GM19372 (cell line): ENCODE measurements at regions not wholly inside any gene's neighbourhood (a gene's known extent, or its start where the extent isn't known, plus 50 kb on each side); places are given as distances from the start of the nearest gene placed in this dataset.

Experiments used
- ATAC-seq: cut with Tn5 transposase; IDR thresholded peaks from one replicate; pipeline ENCODE4 v1.9.1; 2021; ENCODE audit warnings: mild to moderate bottlenecking, low read depth, moderate library complexity; ENCODE audit not compliant: unreplicated experiment

- ATAC-seq, result no peak
These were observed 147.8 kb upstream of the CPSF6 start for GRCh38 chr12:69091442-69092017.

GRCh38 chr12:69092137-69092536 is 147.2 kb upstream of the CPSF6 start:
- no peak for ATAC-seq

DNA sequence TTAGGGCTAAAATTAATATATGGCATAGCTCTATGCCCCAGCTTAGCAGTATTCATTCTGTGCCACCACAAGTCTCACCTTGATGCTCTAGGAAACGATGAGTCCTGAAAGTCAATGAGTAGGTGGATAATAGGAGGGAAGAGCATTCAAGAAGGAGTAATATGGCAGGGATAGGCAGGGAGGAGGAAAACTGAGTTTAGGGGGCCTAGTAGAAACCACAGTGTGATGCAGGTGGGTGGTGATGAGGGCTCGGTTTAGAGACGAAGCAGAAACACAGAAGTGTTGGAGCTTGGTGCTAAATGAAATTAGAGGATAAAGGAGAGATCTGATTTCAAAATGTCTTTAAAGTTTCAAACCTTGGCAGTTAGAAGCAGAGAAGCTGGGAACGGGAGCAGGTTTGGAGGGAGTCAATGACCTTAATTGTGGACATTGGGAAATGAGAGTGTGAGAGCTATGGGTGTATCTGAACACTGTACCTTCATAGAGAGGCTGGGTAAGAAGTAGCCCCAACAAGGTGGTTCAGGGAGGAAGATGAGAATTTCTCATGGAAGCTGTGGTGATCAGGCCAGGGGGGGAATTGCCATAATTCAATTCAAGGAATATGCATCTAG is 144.7 kb upstream of the CPSF6 start:
- no peak for ATAC-seq

- no peak for ATAC-seq
These were observed 143.4 kb upstream of the CPSF6 start for GRCh38 chr12:69095765-69096477.

DNA sequence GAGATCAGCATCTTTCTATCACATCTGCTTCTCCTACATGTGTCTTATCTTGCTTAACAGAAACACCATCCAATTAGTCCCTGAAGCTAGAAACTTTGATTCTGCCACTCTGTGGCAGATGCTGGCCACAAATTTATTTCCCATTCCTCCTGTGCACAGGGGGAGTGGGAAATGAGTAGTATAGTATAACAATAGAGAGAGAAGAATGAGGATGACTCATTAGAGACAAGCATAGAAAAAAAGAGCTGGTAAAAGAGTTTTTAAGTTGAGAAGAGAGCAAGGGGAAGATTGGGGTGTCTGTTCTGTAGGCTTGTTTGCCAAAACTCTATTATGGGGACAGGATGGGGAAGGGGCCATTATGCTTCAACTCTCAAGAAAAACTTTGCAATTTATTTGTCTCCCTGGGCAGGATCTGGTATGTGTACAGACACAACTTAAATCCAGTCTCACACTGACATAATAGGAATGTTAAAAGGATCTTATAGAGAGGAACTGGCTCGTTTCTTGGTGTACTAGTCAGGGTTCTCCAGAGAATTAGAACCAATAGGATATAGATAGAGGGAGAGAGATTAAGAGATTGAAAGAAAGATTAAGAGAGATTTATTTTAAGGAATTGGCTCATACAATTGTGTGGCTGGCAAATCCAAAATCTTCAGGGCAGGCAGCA is 142.6 kb upstream of the CPSF6 start:
- ATAC-seq, result no peak

- ATAC-seq, result no peak
These were observed 141.6 kb upstream of the CPSF6 start for GRCh38 chr12:69097619-69098368.

- ATAC-seq, result no peak
These were observed 140.1 kb upstream of the CPSF6 start for GRCh38 chr12:69099201-69099837.

DNA sequence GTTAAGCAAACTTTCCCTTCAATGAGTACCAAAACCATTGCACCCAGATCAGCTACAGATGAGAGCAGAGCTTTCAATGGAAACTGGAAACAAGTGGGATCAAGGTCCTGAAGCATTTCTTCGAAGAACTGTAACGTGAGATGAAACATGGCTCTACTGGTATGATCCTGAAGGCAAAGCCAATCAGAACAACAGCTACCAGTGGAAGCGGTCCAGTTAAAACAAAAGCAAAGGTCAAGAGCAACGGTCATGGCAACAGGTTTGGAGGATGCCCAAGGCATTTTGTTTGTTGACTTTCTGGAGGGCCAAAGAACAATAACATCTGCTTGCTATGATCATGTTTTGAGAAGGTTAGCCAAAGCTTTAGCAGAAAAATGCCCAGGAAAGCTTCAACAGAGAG is 137.9 kb upstream of the CPSF6 start:
- no peak for ATAC-seq

DNA sequence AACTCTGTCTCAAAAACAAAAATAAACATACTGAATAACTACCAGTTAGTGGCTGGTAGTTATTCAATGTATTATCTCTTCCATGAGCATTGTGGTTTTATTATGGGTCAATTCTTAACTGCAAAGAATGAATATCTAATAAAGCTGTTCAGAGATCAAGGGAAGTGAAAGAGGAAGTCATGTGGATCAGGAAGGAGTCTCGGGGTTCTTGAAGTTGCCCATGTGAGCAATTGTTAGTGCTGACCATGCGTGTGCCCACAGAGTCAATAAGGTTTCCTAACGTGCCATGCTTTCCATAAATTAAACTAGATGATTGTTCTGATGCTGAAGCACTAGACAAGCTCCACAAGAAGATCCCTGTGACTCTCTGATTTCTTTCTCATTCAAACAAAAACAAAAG is 136.5 kb upstream of the CPSF6 start:
- no peak for ATAC-seq

DNA sequence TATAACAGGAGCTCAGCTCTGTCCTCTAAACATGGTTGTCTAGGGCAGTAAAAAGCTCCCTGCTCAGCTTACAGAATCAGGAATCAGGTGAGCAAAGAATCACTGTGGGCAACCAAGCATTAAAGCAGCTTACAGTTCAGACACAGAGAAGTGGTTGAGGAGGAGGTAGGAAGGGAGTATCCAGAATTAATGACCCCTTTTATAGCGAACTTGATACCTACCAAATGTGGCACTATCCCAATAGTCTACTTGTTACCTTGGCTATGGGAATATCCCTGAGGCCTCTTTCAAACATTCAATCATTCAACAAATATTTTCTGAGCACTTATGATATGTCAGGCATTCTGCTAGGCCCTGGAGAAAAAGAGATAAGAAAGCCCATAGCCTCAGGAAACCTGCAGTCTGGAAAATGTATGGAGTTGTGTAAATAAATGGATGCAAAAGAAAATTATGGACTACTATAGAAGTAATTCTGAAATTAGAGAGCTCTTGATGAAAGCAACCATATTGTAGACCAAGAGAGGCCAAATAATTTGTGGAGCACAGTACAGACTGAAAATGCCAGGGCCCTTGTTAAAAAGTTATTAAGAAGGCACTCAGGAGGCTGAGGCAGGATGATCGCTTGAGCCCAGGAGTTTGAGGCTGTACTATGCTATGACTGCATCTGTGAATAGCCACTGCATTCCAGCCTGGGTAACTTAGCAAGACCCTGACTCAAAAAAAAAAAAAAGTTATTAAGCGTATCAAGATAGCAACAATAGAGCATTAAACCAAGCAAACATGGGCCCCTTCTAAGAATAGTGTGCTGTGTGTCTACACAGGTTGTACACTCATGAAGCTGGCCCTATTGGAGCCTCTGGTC is 134.0 kb upstream of the CPSF6 start:
- no peak for ATAC-seq

GRCh38 chr12:69106482-69107118 is 132.8 kb upstream of the CPSF6 start:
- ATAC-seq, result no peak

- no peak for ATAC-seq
These were observed 131.8 kb upstream of the CPSF6 start for GRCh38 chr12:69107541-69107940.

GRCh38 chr12:69108037-69108436 is 131.3 kb upstream of the CPSF6 start:
- no peak for ATAC-seq

DNA sequence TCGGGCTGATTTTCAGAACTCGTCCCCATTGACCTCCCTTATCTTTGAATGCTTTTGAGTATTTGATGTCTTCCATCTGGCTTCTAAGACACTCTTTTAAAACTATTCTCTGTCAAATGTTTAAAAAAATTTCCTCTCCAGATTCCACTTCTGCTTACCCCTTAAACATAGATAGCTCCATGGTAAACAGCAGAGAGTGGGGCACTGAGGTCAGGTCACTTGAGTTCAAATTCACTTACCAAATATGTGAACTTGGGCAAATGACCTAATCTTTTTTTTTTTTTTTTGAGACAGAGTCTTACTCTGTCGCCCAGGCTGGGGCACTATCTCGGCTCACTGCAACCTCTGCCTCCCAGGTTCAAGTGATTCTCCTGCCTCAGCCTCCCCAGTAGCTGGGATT is 126.8 kb upstream of the CPSF6 start:
- no peak for ATAC-seq

DNA sequence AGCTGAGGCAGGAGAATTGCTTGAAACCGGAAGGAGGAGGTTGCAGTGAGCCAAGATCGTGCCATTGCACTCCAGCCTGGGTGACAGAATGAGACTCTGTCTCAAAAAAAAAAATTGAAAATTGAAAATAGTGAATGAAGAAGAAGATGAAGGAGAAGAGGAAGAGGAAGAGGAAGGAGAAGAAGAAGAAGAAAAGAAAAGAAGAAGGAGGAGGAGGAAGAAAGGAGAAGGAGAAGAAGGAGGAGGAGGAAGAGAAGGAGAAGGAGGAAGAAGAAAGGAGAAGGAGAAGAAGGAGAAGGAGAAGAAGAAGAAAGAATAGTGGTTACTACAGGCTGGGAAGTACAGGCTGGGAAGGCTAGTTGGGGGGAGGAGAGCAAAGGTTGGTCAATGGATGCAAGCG is 124.3 kb upstream of the CPSF6 start:
- ATAC-seq, result no peak

DNA sequence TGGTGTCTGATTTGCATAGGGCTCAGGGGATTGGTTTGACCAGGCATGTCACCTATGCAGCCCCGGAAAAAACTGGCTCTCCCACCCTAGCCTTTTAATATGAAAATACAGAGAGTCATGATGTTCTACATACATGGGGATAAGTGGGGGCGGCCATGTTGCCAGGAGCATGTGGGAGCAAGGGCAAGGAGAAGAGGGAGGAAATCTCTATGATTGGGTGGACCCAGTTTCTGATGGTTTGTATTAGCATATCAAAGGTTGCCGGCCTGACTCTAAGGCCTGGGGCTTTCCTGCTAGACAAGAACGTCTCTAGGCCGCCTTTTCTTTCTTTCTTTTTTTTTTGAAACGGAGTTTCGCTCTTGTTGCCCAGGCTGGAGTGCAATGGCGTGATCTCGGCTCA is 123.4 kb upstream of the CPSF6 start:
- ATAC-seq, result no peak

DNA sequence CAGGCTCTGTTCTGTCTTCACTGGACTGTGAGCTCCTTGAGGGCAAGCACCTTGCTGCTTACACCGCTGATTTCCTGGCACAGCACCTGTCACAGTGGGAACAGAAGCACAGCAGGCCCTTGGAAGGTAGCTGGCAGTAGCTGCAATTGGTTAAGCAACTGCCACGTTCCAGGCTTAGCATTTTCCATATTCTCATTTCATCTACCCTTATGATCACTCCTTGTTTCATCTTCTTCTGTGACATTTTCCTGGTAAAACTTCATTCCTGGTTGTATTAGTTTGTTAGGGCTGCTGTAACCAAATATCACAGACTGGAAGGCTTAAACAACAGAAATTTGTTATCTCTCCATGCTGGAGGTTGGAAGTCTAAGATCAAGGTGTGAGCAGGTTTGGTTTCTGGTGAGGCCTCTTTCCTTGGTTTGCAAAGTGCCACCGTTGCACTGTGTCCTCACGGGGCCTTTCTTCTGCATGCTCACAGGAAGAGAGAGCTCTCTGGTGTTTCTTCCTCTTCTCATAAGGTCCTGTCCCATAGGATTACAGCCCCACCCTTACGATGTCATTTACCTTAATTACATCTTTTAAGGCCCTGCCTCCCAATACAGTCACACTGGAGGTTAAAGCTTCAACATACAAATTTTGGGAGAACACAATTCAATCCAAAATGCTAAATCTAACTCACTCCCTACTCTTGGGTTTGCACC is 121.7 kb upstream of the CPSF6 start:
- no peak for ATAC-seq

- ATAC-seq, result no peak
These were observed 120.9 kb upstream of the CPSF6 start for GRCh38 chr12:69118516-69118915.
